AG04449 (cell line): ENCODE measurements at regions not wholly inside any gene's neighbourhood (a gene's known extent, or its start where the extent isn't known, plus 50 kb on each side); places are given as distances from the start of the nearest gene placed in this dataset.

Source experiments
- CTCF ChIA-PET: fragments of 350-600 bp; formaldehyde crosslinking; extraction: SDS; loops from one replicate; lab custom pipeline; 2021; ENCODE audit warnings: antibody characterized with exemption; lab: Yijun Ruan, JAX
- POLR2A ChIA-PET: fragments of 400-600, 350-600 bp; formaldehyde crosslinking; extraction: SDS; loops from one replicate; lab custom pipeline; 2020; ENCODE audit warnings: antibody characterized with exemption, inconsistent platforms; lab: Yijun Ruan, JAX
- DNase-seq: peaks from one replicate; pipeline ENCODE4 v3.0.0-alpha.2; 2010; ENCODE audit warnings: low read depth, low spot score
- H3K4me3 ChIP-seq: 2 replicates; pipeline ENCODE4 v1.5.1; 2011; ENCODE audit warnings: low read depth, mild to moderate bottlenecking, control low read depth, low read length
- TF ChIP-seq, protein P1 (sequence below): IDR thresholded peaks from one replicate; pipeline ENCODE4 v1.5.1; 2011; ENCODE audit warnings: mild to moderate bottlenecking, moderate library complexity, low read length, control low read depth, inconsistent platforms; ENCODE audit not compliant: insufficient read depth; ENCODE audit errors: missing control alignments

DNA sequence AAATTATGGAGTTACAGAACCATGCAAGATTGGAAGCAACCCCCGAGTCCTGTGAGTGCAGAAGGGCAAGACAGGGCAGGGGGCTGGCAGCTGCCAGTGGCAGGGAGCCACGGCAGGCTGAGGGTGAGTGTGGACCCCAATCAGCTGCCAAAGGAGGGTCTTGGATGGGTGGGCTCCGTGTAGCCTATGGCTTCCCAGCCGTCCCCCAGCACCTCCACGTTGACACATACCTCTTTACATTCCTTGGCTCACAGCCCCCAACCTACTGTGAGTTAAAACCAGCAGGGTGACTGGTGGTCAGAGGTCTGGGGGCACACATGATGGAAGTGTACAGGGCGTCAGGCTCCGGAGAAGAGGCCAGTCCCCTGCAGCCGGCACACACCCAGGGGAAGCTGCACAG, 60.9 kb upstream of the SALL3 start:
- ChIA-PET CTCF (no interaction called here), POLR2A (no interaction called here)
- no peak for DNase-seq
- TF ChIP-seq, protein P1, sequence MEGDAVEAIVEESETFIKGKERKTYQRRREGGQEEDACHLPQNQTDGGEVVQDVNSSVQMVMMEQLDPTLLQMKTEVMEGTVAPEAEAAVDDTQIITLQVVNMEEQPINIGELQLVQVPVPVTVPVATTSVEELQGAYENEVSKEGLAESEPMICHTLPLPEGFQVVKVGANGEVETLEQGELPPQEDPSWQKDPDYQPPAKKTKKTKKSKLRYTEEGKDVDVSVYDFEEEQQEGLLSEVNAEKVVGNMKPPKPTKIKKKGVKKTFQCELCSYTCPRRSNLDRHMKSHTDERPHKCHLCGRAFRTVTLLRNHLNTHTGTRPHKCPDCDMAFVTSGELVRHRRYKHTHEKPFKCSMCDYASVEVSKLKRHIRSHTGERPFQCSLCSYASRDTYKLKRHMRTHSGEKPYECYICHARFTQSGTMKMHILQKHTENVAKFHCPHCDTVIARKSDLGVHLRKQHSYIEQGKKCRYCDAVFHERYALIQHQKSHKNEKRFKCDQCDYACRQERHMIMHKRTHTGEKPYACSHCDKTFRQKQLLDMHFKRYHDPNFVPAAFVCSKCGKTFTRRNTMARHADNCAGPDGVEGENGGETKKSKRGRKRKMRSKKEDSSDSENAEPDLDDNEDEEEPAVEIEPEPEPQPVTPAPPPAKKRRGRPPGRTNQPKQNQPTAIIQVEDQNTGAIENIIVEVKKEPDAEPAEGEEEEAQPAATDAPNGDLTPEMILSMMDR: no peak
- no peak overlapping the region for H3K4me3 ChIP-seq

DNA sequence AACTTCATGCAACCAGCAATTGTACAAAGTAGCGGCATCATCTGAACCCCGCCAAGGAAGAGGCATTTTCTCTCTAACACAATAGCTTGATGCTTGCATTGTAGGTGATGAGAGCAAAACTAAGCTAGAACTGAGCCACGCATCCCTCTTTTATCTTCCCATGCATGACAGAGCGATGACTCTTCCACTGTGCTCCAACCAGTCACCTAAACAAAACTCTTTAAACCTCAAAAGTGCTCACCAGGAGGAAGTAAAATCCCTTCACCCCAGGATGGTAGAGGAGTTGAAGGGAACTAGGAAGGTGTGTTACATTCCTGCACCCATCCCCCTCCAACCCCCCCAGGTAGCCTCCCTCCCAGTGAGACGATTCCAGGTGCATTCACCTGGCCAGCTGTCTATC, 59.7 kb upstream of the SALL3 start:
- ChIA-PET POLR2A (no interaction called here), CTCF (no interaction called here)
- no peak overlapping the region for H3K4me3 ChIP-seq
- TF ChIP-seq, protein P1: no peak
- DNase-seq: no peak

DNA sequence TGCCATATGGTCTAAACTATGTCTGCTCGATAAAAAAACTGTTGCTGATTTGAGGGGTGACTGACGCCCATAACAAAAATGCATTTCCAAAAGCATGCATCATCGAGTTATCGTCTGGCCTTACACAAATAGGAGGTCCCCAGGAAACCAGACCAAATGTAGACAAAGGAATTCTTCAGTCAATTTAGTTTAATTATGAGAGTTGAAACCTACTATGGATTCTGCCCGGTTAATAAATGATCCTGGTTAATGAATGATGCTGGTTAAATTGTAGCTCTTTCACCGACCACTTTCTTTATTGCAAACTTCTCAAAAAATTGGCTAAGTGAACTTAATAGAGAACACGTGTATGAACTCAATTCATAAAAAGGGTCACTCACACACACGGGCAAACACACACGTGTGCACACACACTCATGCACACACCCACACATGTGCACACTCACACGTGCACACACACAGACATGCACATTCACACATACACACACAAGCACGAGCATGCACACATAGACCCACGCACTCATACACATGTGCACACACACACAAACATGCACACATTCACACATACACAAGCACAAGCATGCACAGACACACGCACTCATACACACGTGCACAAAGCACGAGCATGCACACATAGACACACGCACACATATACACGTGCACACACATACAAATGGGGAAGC, 59.0 kb upstream of the SALL3 start:
- no peak for DNase-seq
- TF ChIP-seq, protein P1: no peak
- ChIA-PET CTCF (no interaction called here), POLR2A (no interaction called here)
- no peak overlapping the region for H3K4me3 ChIP-seq

DNA sequence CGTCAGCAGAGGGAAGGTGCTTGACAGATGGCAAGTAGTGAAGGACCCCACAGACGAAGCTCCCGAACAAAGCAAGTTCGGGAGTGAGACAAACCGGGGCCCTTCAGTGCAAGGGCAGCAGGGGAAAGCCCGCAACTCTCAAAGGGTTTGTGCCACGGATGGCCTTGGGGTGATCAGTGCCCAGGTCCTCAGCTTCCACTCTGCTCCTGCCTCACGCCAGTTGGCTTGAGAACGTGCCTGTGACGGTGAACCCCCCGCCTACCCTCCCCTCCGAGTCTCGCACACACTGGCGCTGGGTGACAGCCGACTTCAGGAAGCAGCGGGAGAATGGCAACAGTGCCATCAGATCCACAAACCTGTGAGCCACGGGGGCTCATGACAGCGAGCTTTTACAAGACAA, 56.8 kb upstream of the SALL3 start:
- TF ChIP-seq, protein P1: no peak
- POLR2A ChIA-PET: no interaction called here
- CTCF ChIA-PET: no interaction called here
- DNase-seq: no peak
- no peak overlapping the region for H3K4me3 ChIP-seq

DNA sequence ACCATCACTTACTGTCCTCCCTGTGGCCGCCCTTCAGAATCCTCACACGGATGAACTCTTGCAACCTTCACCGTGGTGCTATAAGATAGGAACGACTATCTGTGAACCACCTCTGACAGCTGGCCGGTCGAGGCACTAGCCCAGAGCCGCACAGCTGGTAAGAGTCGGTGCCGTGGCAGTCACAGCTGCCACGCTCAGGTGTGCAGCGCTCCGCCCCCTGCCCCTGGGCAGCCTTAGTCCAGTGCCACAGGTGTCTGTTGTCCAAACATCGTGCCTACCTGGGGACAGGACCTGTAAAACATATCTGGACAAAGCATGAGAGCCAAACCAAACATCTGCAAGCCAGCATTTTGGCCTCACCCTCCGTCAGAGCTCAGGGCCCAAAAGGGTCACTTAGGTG, 55.3 kb upstream of the SALL3 start:
- no peak for DNase-seq

DNA sequence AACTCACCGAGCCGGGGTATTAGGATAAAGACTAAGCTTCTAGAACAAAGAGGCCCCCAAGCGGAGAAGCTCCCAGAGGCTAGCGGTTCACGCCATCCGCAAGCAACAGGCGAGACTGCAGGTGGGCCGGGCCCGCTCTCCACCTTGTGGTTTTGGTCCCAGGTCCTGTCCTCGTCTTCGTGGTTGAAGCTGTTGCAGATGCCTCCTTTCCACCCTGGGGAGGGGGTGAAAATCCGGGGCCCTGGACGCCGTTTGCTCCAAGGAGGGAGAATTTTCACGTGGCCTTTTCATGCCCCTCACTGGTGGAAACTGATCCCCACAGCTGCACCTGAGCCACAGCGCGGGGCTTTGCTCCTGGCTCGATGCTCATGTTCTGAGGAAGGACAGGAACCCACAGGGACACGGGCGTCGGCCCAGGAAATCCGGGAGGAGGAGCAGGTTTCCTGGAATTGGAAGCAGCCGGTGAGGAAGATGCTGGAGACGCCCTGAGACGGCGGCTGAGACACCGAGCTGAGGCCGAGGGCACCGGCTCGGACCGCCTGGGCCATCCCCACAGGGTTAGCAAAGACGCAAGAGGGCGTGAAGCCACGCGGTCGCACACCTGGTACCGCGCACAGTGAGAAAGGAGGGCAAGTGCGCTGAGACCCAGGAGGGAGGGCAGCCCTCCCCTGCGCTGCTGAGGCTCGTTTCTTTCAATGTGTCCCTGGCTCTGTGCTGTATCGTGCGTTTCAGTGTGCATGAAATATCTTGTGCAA, 54.7 kb upstream of the SALL3 start:
- TF ChIP-seq, protein P1: no peak
- ChIA-PET CTCF (no interaction called here), POLR2A (no interaction called here)

More for the DNA sequence above, 55.3 kb upstream of the SALL3 start:
- POLR2A ChIA-PET: no interaction called here
- no peak overlapping the region for H3K4me3 ChIP-seq
- CTCF ChIA-PET: no interaction called here
- TF ChIP-seq, protein P1: no peak

More for the DNA sequence above, 54.7 kb upstream of the SALL3 start:
- no peak for DNase-seq
- H3K4me3 ChIP-seq: no peak overlapping the region
